SK-N-SH treated with all-trans-retinoic acid at 6 μM for 48 hours (cell line): ENCODE measurements at regions not wholly inside any gene's neighbourhood (a gene's known extent, or its start where the extent isn't known, plus 50 kb on each side); places are given as distances from the start of the nearest gene placed in this dataset.

Experiments used
- ATAC-seq: fragments of 200-7000 bp; cut with Tn5 transposase; 3 replicates; pipeline ENCODE4 v1.9.1; 2020; ENCODE audit warnings: mild to moderate bottlenecking, moderate library complexity
- ARNTL ChIP-seq: fragments of 450-650 bp; formaldehyde crosslinking; IDR thresholded peaks from 2 replicates; pipeline ENCODE4 v1.5.0; 2020; ENCODE audit warnings: low read depth, mild to moderate bottlenecking, moderate library complexity, borderline replicate concordance
- CREB5 ChIP-seq: fragments of 250-450 bp; sonication (Bioruptor Pico); IDR thresholded peaks from 2 replicates; pipeline ENCODE4 v1.5.1; 2020; ENCODE audit warnings: low read depth, mild to moderate bottlenecking, moderate library complexity
- CSDC2 ChIP-seq: fragments of 250-450 bp; sonication (Bioruptor Pico); IDR thresholded peaks from 2 replicates; pipeline ENCODE4 v1.5.0; 2020; ENCODE audit warnings: mild to moderate bottlenecking, moderate library complexity
- ESRRG ChIP-seq: fragments of 250-450 bp; sonication (Bioruptor Pico); IDR thresholded peaks from 2 replicates; pipeline ENCODE4 v1.6.1; 2021; ENCODE audit warnings: mild to moderate bottlenecking
- GLIS3 ChIP-seq: fragments of 250-450 bp; sonication (Bioruptor Pico); IDR thresholded peaks from 2 replicates; pipeline ENCODE4 v1.5.0; 2020; ENCODE audit warnings: mild to moderate bottlenecking, moderate library complexity
- ISL1 ChIP-seq: fragments of 250-450 bp; sonication (Bioruptor Pico); IDR thresholded peaks from 2 replicates; pipeline ENCODE4 v2.1.2; 2022; ENCODE audit warnings: mild to moderate bottlenecking, moderate library complexity
- OSR1 ChIP-seq: fragments of 250-450 bp; sonication (Bioruptor Pico); IDR thresholded peaks from 2 replicates; pipeline ENCODE4 v1.8.0; 2022; ENCODE audit warnings: moderate library complexity, mild to moderate bottlenecking, inconsistent platforms
- PATZ1 ChIP-seq: fragments of 250-450 bp; sonication (Bioruptor Pico); IDR thresholded peaks from 2 replicates; pipeline ENCODE4 v1.8.0; 2020; ENCODE audit warnings: mild to moderate bottlenecking, moderate library complexity, borderline replicate concordance
- POU6F1 ChIP-seq: fragments of 250-450 bp; sonication (Bioruptor Pico); IDR thresholded peaks from 2 replicates; pipeline ENCODE4 v1.8.0; 2021; ENCODE audit warnings: low read depth, mild to moderate bottlenecking, moderate library complexity, borderline replicate concordance
- PPARA ChIP-seq: fragments of 250-450 bp; sonication (Bioruptor Pico); IDR thresholded peaks from 2 replicates; pipeline ENCODE4 v1.5.0; 2020; ENCODE audit warnings: mild to moderate bottlenecking, borderline replicate concordance
- RARB ChIP-seq: fragments of 250-450 bp; sonication (Bioruptor Pico); IDR thresholded peaks from 2 replicates; pipeline ENCODE4 v1.8.0; 2021; ENCODE audit warnings: mild to moderate bottlenecking, moderate library complexity
- SNAI2 ChIP-seq: fragments of 250-450 bp; sonication (Bioruptor Pico); IDR thresholded peaks from 2 replicates; pipeline ENCODE4 v1.5.0; 2020; ENCODE audit warnings: mild to moderate bottlenecking, moderate library complexity
- TCF4 ChIP-seq: fragments of 250-450 bp; sonication (Bioruptor Pico); IDR thresholded peaks from 2 replicates; pipeline ENCODE4 v1.8.0; 2021; ENCODE audit warnings: mild to moderate bottlenecking, moderate library complexity, borderline replicate concordance
- TOX ChIP-seq: fragments of 250-450 bp; sonication (Bioruptor Pico); IDR thresholded peaks from 2 replicates; pipeline ENCODE4 v1.8.0; 2021; ENCODE audit warnings: mild to moderate bottlenecking, moderate library complexity, borderline replicate concordance
- TSHZ2 ChIP-seq: fragments of 250-450 bp; sonication (Bioruptor Pico); IDR thresholded peaks from 2 replicates; pipeline ENCODE4 v1.5.0; 2020; ENCODE audit warnings: mild to moderate bottlenecking, moderate library complexity
- ZC3H10 ChIP-seq: fragments of 250-450 bp; sonication (Bioruptor Pico); IDR thresholded peaks from 2 replicates; pipeline ENCODE4 v1.5.1; 2021; ENCODE audit warnings: mild to moderate bottlenecking, moderate library complexity
- ZFP3 ChIP-seq: fragments of 250-450 bp; sonication (Bioruptor Pico); IDR thresholded peaks from 2 replicates; pipeline ENCODE4 v1.5.0; 2020; ENCODE audit warnings: mild to moderate bottlenecking, moderate library complexity
- ZFP30 ChIP-seq: fragments of 450-650 bp; formaldehyde crosslinking; IDR thresholded peaks from 2 replicates; pipeline ENCODE4 v1.5.0; 2022; ENCODE audit warnings: mild to moderate bottlenecking, moderate library complexity
- ZNF565 ChIP-seq: fragments of 450-650 bp; formaldehyde crosslinking; conservative IDR thresholded peaks from 2 replicates; pipeline ENCODE4 v1.5.0; 2020; ENCODE audit warnings: low read depth, mild to moderate bottlenecking, moderate library complexity
- ZNF70 ChIP-seq: fragments of 450-650 bp; formaldehyde crosslinking; IDR thresholded peaks from 2 replicates; pipeline ENCODE4 v1.5.0; 2020; ENCODE audit warnings: mild to moderate bottlenecking, moderate library complexity
- ZNF8 ChIP-seq: fragments of 450-650 bp; formaldehyde crosslinking; IDR thresholded peaks from 2 replicates; pipeline ENCODE4 v1.5.0; 2020; ENCODE audit warnings: mild to moderate bottlenecking, moderate library complexity
- TF ChIP-seq, protein P1 (sequence below): fragments of 250-450 bp; sonication (Bioruptor Pico); IDR thresholded peaks from 2 replicates; pipeline ENCODE4 v1.5.1; 2021; ENCODE audit warnings: mild to moderate bottlenecking, moderate library complexity

DNA sequence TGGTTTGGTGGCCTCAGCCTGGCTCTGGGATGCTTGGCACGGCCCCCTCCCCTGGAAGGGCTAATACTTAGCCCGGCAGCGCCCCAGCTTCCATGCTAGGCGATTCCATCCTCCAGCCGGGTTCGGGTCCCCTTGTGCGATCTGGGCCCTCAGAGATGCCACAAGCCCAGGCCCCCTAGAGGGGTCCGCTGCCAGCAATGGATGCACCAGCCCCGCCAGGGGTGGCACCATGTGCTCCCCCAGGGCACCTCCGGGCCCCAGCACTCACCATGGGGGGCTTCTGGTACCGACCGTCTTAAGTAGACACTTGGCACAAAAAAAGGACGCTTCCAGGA is 125.7 kb upstream of the KCTD7 start:
- no peak for TF ChIP-seq RARB
- TF ChIP-seq ZFP3 (CRISPR knock-in tag), result no peak
- no peak for TF ChIP-seq ZNF8
- TF ChIP-seq GLIS3 (CRISPR knock-in tag), result no peak
- TF ChIP-seq PPARA, result no peak
- no peak for TF ChIP-seq ZFP30 (CRISPR knock-in tag)
- TF ChIP-seq ESRRG (CRISPR knock-in tag), result no peak
- no peak for TF ChIP-seq ZC3H10 (CRISPR knock-in tag)
- TF ChIP-seq ISL1 (CRISPR knock-in tag), result no peak
- no peak for TF ChIP-seq TCF4 (CRISPR knock-in tag)
- no peak for TF ChIP-seq TOX
- TF ChIP-seq, protein P1, sequence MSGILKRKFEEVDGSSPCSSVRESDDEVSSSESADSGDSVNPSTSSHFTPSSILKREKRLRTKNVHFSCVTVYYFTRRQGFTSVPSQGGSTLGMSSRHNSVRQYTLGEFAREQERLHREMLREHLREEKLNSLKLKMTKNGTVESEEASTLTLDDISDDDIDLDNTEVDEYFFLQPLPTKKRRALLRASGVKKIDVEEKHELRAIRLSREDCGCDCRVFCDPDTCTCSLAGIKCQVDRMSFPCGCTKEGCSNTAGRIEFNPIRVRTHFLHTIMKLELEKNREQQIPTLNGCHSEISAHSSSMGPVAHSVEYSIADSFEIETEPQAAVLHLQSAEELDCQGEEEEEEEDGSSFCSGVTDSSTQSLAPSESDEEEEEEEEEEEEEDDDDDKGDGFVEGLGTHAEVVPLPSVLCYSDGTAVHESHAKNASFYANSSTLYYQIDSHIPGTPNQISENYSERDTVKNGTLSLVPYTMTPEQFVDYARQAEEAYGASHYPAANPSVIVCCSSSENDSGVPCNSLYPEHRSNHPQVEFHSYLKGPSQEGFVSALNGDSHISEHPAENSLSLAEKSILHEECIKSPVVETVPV (CRISPR knock-in tag), result no peak
- TF ChIP-seq TSHZ2 (CRISPR knock-in tag), result no peak
- TF ChIP-seq ZNF565 (CRISPR knock-in tag), result no peak
- TF ChIP-seq ZNF70 (CRISPR knock-in tag), result no peak
- no peak for ATAC-seq

- TF ChIP-seq GLIS3 (CRISPR knock-in tag) (no peak), ARNTL (CRISPR knock-in tag) (no peak), ISL1 (CRISPR knock-in tag) (no peak), ZC3H10 (CRISPR knock-in tag) (no peak), PPARA (no peak), ZNF565 (CRISPR knock-in tag) (no peak), CSDC2 (CRISPR knock-in tag) (no peak), TCF4 (CRISPR knock-in tag) (no peak), ZFP30 (CRISPR knock-in tag) (no peak)
- TF ChIP-seq, protein P1 (CRISPR knock-in tag), result no peak
- peak; percentile 21 for ATAC-seq
Measured at GRCh38 chr7:66503551-66504031, 125.1 kb upstream of the KCTD7 start.

DNA sequence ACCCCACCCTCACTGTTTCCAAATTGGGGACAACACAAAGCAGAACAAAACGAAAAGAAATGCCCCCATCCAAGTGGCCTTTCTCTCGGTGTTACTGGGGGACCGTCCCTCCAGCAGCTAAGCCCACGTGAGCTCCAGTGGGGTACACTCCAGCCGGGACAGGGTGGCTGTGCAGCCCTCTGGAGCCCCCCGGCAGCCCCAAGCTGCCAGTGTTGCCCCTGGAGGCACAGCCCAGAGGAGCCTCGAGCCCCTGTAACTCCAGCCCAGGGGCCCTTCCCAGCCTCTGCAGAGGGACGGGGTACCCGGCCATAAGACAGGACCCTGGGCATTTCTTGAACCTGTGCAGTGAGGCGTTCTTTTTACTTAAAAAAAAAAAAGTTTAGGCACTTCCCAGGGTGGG is 124.5 kb upstream of the KCTD7 start:
- TF ChIP-seq ZFP3 (CRISPR knock-in tag) (no peak), GLIS3 (CRISPR knock-in tag) (no peak), POU6F1 (no peak), RARB (no peak), ARNTL (CRISPR knock-in tag) (no peak), ZFP30 (CRISPR knock-in tag) (no peak), ZC3H10 (CRISPR knock-in tag) (no peak), PPARA (no peak), ESRRG (CRISPR knock-in tag) (no peak), CREB5 (no peak), CSDC2 (CRISPR knock-in tag) (no peak), ZNF565 (CRISPR knock-in tag) (no peak), TCF4 (CRISPR knock-in tag) (no peak), TSHZ2 (CRISPR knock-in tag) (no peak), OSR1 (CRISPR knock-in tag) (no peak), PATZ1 (CRISPR knock-in tag) (no peak), TOX (no peak), SNAI2 (CRISPR knock-in tag) (no peak)
- ATAC-seq, result no peak; the same call in 2 of the 3 replicates
